Osteoblast (primary cell): ENCODE measurements at regions not wholly inside any gene's neighbourhood (a gene's known extent, or its start where the extent isn't known, plus 50 kb on each side); places are given as distances from the start of the nearest gene placed in this dataset.

Experiments
- DNase-seq: peaks from one replicate; pipeline ENCODE4 v3.0.0; 2011; ENCODE audit warnings: low spot score, mixed read lengths; ENCODE audit not compliant: insufficient read length; ENCODE audit errors: missing footprints
- H2AFZ ChIP-seq: 2 replicates; pipeline ENCODE4 v1.6.0; 2011; ENCODE audit warnings: mild to moderate bottlenecking, low read length
- H3K27ac ChIP-seq: 2 replicates; pipeline ENCODE4 v1.5.1; 2011; ENCODE audit warnings: mild to moderate bottlenecking, low read depth, low read length, moderate library complexity
- H3K27me3 ChIP-seq: 2 replicates; pipeline ENCODE4 v1.6.0; 2012; ENCODE audit warnings: mild to moderate bottlenecking, control low read depth, inconsistent platforms, low read length, moderate library complexity; ENCODE audit not compliant: insufficient read depth
- H3K36me3 ChIP-seq: 2 replicates; pipeline ENCODE4 v1.5.1; 2011; ENCODE audit warnings: mild to moderate bottlenecking, low read length, control low read depth, moderate library complexity; ENCODE audit not compliant: insufficient read depth
- H3K4me1 ChIP-seq: 2 replicates; pipeline ENCODE4 v1.5.1; 2011; ENCODE audit warnings: mild to moderate bottlenecking, low read length, control low read depth, moderate library complexity; ENCODE audit not compliant: insufficient read depth
- H3K4me2 ChIP-seq: 2 replicates; pipeline ENCODE4 v1.6.0; 2011; ENCODE audit warnings: mild to moderate bottlenecking, low read length; ENCODE audit not compliant: insufficient read depth
- H3K4me3 ChIP-seq: fragments of 200-600 bp; sonication (generic); 3 replicates; pipeline ENCODE4 v1.5.1; 2012; ENCODE audit warnings: mild to moderate bottlenecking, low read length, inconsistent platforms; ENCODE audit not compliant: insufficient read depth
- H3K79me2 ChIP-seq: 2 replicates; pipeline ENCODE4 v1.6.0; 2012; ENCODE audit warnings: mild to moderate bottlenecking, low read length, control low read depth, inconsistent platforms; ENCODE audit not compliant: insufficient read depth
- H3K9me3 ChIP-seq: 2 replicates; pipeline ENCODE4 v1.5.1; 2011; ENCODE audit warnings: low read depth, low read length, control low read depth
- H4K20me1 ChIP-seq: 2 replicates; pipeline ENCODE4 v1.6.0; 2012; ENCODE audit warnings: mild to moderate bottlenecking, low read length, control low read depth; ENCODE audit not compliant: insufficient read depth
- CTCF ChIP-seq: IDR thresholded peaks from 2 replicates; pipeline ENCODE4 v1.5.1; 2011; ENCODE audit warnings: mild to moderate bottlenecking, low read depth, low read length, moderate library complexity; ENCODE audit errors: extremely low read depth

- Histone ChIP-seq H3K36me3 (no peaks in the 10 kb centered on the region), H2AFZ (no peak overlapping the region), H3K27me3 (peaks cover 3% of the 10 kb centered on the region), H4K20me1 (no peaks in the 10 kb centered on the region), H3K79me2 (no peaks in the 10 kb centered on the region), H3K4me2 (no peak overlapping the region), H3K27ac (no peak overlapping the region), H3K9me3 (no peaks in the 10 kb centered on the region), H3K4me1 (no peaks in the 10 kb centered on the region), H3K4me3 (no peak overlapping the region)
- no peak for DNase-seq
- TF ChIP-seq CTCF: no peak
Observed at GRCh38 chr5:68467208-68467607, 251.7 kb downstream of the PIK3R1 start.

GRCh38 chr5:68467794-68468193 lies 252.2 kb downstream of the PIK3R1 start:
- Histone ChIP-seq H3K27ac (no peak overlapping the region), H3K4me2 (no peak overlapping the region), H3K4me1 (no peaks in the 10 kb centered on the region), H3K4me3 (no peak overlapping the region), H3K27me3 (peaks cover 3% of the 10 kb centered on the region), H2AFZ (no peak overlapping the region), H3K36me3 (no peaks in the 10 kb centered on the region), H3K79me2 (no peaks in the 10 kb centered on the region), H4K20me1 (no peaks in the 10 kb centered on the region), H3K9me3 (no peaks in the 10 kb centered on the region)
- DNase-seq: no peak
- no peak for TF ChIP-seq CTCF

GRCh38 chr5:68468322-68468721 lies 252.8 kb downstream of the PIK3R1 start:
- no peaks in the 10 kb centered on the region for H3K36me3 ChIP-seq
- H3K4me1 ChIP-seq: no peaks in the 10 kb centered on the region
- no peaks in the 10 kb centered on the region for H3K79me2 ChIP-seq
- no peak overlapping the region for H3K4me3 ChIP-seq
- TF ChIP-seq CTCF: no peak
- H3K9me3 ChIP-seq: no peaks in the 10 kb centered on the region
- peaks cover 3% of the 10 kb centered on the region for H3K27me3 ChIP-seq
- no peaks in the 10 kb centered on the region for H4K20me1 ChIP-seq
- H3K4me2 ChIP-seq: no peak overlapping the region
- no peak overlapping the region for H3K27ac ChIP-seq
- no peak overlapping the region for H2AFZ ChIP-seq
- DNase-seq: no peak

- Histone ChIP-seq H3K79me2 (no peaks in the 10 kb centered on the region), H3K27me3 (peaks cover 1% of the 10 kb centered on the region), H3K4me3 (no peak overlapping the region), H3K4me1 (peaks cover 8% of the 10 kb centered on the region), H3K27ac (no peak overlapping the region), H3K9me3 (no peaks in the 10 kb centered on the region), H2AFZ (no peak overlapping the region), H4K20me1 (no peaks in the 10 kb centered on the region), H3K4me2 (no peak overlapping the region), H3K36me3 (no peaks in the 10 kb centered on the region)
- DNase-seq: no peak
- no peak for TF ChIP-seq CTCF
Observed at GRCh38 chr5:68475476-68475983, 260.0 kb downstream of the PIK3R1 start.
